NCI-H2196 (cell line): ENCODE measurements at regions not wholly inside any gene's neighbourhood (a gene's known extent, or its start where the extent isn't known, plus 50 kb on each side); places are given as distances from the start of the nearest gene placed in this dataset.
A peak's percentile ranks its signal among the peaks of the same experiment; 100 is the strongest.
"Not testable (repeated sequence)": the region's sequence is repeated elsewhere in the genome, so short reads cannot be mapped to it uniquely, and the experiment has no call there.

Source experiments
- DNase-seq: peaks from one replicate; lab custom pipeline; 2025; ENCODE audit not compliant: unreplicated experiment; lab: John Stamatoyannopoulos, UW

DNA sequence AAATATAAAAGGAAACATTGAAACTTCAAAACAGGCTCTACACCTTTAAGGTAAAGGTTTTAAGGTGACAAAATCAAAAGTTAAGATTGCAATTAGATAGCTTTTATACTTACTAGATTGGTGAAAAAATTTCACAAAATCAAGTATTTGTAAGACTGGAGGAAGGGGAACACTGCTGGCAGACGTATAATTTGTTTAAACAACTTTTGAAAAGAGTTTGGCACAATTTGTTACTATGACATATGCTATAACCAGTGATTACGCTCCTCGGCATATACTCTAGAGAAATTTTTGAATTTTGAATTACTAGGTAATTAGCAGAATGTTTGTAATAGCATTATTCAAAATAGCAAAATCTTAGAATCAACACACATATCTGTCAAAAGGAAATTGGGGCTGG, 425.0 kb downstream of the LRRIQ3 start:
- DNase-seq: no peak

DNA sequence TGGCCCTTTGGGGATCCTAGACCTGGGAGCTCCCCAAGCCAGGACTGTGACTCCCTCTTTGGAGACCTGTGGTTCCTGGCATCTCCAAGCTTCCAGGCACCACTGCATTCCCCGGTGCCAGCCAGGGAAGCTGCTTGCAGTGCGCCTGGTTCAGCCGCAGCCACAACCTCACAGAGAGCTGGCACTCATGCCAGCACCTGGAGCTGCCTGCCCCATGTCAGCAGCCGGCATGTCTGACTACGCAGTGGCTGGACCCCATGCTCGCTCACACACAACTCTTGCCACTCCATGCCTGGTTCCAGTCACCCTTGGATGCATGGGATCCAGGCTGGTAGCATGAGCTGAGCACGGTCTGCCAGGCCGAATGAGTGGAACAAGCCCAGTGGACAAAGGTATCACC, 426.6 kb downstream of the LRRIQ3 start:
- DNase-seq: no peak

DNA sequence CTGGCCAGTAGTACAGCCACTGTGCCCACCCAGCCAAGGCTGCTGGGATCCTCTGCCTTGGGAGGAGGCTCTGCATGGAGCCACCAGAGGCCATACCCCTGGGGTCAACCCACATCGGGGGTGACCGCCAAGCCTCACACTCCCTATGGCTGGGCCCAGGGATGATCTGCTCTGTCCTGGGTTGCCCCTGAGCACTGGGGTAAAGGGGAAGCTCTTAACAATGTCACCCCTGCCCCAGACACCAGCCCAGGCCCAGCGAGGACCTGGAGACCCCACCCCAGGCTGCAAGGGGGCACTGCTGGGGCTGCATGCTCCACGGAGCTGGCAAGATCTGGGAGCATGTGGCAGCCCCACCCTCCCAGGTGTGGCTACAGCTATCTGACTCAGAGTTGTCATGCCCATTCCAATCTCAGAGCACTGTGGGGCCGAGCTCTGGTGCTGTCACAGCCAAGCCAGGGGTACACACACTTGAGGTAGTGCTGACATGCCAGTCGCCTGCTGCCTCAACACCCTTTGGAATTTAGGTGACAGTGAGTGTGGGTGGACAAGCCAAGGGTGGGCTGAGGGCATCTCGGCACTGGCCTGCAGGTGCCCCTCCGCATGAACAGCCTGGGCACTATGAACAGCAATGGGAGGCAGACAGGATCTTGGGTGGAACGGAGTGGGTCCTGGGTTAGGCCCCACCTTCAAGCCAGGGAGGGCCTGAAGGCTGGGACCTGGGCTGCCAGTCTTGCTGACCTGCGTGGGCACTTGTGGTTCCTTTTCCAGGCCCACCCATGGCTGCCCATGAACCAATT, 427.7 kb downstream of the LRRIQ3 start:
- DNase-seq: no peak

DNA sequence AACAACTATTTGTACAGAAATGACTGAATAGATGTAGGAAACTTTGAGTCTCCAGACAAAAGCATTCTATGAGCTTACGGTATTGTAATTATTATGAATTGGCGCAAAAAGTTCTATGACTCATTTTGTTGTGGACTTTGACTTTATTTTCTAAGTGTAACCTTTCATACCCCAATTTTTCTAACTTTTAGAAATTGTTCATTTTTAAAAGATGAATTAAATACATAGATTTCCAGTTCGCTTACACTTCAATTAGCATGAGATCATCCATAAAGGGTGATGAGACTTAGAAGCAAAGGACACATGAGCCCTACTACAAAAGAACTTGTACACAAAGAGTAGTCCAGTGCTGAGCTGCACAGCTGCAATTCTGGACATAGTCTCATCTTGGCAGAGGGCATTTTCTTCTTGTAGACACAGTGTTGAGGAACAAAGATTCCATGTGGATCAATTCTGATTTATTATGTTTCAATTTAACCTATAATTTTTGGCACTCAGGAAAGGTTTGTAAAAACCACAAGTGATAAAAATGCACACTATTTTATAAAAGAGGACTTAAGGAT, 431.1 kb downstream of the LRRIQ3 start:
- no peak for DNase-seq

DNA sequence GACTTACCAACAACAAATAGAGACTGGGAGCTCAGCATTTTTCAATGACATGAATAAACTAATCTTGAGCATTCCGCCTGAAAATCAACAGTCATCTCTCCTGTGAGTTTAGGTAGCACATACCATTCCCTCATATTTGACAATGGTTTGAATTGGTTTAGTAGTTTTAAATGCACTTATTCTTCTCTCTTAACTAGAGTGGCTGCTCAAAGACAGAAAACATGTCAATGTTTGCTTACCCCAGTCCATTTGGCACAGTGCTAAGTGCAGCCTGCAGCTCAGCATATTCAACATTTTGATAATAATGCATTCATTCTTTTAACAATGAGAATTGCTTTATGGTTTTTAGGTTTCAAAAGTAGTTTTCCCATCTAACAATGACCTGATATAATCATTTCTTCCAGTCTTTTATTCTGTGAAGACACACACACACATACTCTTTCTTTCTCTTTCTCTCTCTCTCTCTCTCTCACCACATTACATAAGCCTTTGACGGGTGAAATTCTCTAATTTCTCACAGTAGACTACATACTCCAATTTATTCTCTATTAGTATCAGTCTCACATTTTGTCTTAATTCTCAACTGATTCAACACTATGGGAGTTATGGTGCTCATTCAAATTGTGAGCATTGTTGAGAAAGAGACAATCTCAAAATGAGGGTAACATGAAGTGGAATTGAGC, 432.3 kb downstream of the LRRIQ3 start:
- DNase-seq: no peak

DNA sequence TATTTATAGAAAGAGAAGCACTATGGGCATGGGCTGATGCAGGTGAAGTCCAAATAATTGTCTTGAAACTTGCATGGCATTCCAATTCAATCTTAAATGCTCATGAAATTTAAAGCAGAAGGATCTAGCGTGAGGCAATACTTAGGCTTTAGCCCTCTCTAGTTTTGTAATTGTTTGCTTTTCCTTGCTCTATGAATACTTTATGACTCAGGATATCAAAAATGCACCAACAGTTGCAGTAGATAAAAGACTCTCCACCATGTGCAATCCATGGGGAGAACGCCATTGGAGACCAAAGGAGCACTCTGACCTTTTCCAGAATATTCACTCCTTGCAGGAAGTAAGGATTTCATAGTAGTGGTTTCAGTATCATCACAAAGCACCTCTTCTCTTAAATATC, 436.4 kb downstream of the LRRIQ3 start:
- no peak for DNase-seq

DNA sequence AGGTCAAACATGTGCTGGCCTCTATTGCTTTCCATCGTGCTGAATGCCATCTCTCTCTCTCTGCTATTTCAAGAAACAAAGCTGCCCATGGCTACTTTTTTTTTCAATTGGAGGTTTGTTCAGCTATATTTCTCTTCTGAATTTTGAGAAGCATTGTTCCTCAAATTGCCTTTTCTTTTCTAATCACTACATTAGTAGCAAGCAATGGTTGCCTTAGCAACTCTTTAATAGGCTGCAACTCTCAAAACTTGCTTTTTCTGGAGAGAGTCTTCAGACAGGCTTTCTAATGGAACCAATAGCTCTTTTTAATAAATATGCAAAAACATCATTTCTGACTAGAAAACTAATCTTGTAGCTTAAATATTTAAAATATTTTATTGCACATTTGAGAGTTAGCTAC, 439.0 kb downstream of the LRRIQ3 start:
- DNase-seq: no peak

DNA sequence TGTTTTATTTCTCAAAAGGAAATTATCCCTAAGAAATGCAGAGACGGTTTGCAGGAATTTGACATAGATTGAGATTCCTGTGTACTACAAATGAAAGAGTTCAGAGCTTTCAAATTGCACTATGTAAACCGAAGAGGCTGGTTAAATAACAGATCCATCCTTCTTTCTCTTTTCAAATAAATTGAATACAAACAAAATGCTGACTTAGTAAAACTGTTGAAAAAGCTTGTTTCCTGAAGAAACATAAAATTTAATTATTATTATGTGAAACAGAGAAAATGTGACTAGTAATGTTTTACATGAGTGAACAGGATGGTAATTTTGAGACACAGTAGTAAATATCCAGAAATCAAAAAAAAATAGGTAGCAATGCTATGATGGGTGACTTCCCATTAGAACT, 441.2 kb downstream of the LRRIQ3 start:
- no peak for DNase-seq

DNA sequence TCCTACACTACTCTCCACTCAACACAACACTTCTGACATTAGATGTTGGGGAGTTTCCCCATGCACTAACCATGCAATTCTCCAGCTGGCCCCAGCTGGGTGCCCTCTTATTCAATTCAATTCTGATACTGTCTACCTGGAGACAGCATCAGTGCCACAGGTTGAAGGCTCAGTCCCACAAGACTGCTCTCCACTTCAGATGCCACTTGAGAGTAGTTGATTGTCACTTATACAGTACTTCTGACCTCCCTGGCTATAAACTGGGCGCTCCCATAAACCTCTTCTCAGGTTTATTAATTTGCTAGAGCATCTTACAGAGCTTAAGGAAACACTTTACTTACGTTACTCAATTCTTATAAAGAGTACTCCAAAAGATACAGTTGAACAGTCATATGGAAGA, 442.3 kb downstream of the LRRIQ3 start:
- DNase-seq: no peak

DNA sequence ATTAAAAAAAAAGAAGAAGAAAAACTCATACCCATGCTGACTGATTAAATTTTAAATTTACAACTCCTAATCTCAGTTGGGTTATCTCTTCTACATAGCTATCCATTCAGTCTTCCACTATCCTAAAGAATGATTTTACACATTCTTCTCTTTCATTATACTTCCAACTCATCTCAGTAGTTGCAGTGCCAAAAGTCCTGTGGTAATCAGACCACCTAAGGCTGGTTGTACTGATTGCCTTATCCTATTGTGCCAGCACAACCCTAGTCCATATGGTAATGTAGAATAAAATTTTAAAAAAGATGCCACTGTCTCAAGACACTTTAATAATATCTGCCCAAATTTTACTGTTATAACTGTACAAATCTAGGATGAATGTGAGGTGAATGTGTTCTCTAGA, 448.0 kb downstream of the LRRIQ3 start:
- DNase-seq: no peak

DNA sequence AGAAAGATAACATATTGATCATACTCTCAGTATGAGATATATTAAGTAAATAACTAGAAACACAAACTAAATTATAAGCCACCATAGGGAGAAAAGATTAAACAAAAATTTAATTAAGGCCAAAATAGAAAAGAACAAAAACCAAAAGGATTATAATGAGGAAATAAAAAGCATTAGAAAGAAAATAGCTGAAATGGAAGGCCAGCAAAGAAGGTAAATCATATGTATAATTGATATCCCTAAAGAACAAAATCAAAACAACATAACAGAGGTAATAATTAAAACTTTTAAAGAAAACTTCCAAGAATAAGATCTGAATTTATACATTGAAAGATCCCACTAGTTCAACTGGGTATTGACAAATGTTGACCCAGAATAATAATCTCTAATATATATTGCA, 453.0 kb downstream of the LRRIQ3 start:
- no peak for DNase-seq

DNA sequence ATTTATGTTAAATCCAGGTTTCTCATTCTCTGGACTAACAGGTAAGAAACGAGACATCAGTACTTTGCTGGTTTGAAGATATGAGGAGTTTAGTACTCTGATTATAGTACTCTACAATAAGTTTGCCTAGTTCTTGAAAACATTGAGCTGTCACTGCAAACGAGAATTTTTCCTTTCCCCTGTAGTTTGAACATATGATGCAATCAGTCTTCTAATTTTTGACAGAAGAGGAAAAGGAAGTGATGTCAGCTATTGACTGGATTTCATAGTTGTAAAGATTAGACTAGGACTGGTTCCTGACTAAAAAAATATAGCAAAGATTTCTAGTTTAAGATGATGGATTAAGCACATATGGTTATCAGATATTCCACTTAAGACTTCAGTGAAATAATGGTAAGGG, 461.9 kb downstream of the LRRIQ3 start:
- DNase-seq: no peak

DNA sequence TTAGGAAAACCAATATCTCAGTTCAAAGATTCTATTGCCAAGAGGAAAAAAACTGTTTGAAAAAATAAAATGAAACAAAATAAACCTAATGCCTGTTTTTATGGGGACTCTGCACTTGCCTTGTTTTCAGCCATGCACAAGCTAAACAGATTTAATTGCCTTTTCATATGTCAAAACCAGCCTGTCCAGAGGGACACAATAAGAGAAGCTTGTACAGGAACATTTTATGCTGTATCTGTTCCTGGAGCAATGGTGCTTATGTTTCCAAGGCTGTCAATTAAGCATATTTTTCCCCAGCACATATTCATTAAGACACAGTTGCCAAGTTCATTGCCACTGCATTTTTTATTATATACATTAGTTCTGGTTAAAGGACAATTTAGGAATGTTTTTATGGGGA, 470.9 kb downstream of the LRRIQ3 start:
- no peak for DNase-seq

DNA sequence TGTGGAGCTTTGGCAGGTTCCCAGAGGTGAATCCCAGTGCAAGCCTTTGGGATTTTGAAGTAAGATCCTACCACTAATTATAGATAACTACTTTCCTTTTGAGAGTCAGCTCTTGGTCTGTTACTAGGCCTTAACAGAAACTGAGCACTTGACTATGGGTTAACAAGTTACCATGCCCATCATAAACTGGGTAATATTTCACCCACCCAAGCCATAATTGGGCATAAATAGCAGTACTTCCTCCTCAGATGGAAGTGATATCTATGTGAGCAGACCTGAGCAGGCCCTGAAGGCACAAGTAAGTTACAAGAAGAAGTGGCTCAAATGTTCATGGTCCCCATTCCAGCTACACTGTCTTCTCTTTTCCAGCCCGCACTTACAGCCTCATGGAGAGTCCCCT, 475.9 kb downstream of the LRRIQ3 start:
- no peak for DNase-seq

DNA sequence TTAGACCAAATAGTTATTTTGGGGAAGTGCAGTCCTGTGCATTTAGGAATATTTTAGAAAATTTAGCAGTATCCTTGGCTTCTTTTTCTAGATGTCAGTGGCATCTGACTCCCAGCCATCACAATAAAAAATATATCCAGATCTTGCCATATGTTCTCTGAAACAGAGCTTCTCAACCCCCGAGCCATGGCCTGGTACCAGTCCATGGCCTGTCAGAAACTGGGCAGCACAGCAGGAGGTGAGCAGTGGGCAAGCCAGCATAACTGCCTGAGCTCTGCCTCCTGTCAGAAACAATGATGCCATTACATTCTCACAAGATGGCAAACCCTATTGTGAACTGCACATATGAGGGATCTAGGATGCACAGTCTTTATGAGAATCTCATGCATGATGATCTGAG, 480.0 kb downstream of the LRRIQ3 start:
- DNase-seq: no peak

DNA sequence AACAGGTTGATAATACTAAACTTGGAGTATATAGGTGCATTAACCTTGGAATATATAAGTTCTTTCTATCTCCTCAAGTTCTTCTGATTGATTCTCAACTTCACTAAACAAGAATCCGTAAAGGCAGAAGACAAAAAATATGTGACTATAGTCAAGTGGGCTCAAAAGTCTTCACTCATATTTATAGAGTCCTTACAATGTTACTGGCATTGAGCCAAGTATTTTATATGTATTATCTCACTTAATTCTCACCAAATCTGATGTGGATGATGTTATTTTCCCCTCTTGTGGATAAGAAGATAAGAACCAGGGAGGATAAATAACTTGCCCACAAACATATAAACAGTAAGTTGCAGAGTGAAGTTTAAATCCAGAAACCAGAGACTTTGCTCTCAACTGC, 486.9 kb downstream of the LRRIQ3 start:
- DNase-seq: no peak

DNA sequence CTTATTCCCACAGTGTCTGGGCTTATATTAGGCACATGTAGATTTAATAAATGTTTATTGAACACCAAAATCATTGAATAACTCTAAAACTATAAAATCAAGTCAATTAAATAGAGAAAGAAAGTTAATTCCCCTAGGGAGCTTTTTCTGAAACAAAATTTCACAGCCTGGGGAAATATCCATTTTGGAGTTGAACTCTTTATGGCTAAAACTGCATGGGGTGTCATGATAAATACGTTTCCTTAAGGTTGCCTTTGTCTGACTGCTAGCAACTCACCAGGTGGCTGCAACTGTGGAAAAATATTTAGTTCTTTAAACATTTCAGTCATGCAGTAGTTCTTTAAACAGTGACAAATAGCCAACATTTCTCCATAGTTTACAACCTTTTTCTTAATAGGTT, 496.1 kb downstream of the LRRIQ3 start:
- DNase-seq: no peak

DNA sequence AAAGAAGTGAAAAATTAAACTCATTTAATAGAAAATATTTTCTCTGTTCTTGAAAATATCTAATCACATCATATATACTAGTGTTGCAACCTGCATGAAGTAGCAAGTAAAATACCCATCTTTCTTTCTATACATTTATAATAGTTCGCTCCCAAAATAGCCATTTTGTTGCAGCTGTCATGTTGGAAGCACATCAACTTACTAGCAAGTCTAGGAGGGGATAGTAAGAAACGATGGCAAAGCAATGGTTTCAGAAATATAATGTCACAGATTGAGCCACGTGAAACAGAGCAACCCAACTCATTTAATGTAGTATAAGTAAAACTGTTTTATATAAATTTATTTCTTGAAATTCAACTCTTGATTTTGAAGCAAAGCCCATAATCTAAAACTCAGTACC, 521.8 kb downstream of the LRRIQ3 start:
- no peak for DNase-seq

DNA sequence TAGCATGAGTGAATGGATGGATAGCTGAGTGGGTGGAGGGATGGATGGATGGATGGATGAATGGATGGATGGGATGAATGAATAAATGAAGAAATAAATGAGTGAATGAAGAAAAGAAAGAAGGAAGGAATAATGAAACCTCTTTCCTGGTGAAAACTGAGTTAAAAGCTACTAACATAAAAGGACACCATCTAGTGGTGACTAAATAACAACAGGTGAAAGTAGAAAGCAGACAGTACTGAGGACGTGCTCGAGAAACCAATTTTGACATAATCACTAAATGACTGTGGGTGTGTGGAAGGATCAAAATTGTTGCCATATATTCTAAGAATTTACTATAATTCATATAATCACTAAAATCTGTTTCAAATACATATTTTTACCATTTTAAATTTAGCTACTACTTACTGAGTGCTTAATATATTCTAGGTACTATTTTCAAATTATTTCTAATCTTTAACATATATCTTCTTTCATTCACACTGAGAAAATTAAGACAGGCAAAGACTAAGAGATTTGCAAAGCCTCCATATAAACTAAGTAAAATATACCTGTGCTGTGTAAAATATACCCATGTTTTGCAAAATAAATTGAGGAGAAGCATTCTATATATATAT, 522.9 kb downstream of the LRRIQ3 start:
- peak; percentile 3 for DNase-seq

DNA sequence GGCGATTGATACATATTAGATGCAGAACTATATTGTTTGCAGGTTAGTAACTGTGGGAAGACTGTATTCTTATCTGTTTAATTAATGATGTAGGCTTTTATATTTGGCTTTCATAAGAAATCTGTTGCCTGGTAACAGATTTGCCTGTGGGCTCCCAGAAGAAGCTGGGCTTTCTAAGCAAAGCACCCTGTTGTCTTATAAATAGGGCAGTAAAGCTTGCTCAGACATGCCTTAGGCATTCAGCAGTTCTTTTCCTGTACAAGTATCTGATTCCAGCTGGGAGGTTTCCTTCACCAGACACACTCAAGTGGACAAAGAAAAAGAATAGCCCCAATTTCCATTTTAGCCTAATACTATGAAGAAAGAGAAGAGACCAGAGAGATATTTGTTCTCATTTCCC, 524.0 kb downstream of the LRRIQ3 start:
- no peak for DNase-seq

DNA sequence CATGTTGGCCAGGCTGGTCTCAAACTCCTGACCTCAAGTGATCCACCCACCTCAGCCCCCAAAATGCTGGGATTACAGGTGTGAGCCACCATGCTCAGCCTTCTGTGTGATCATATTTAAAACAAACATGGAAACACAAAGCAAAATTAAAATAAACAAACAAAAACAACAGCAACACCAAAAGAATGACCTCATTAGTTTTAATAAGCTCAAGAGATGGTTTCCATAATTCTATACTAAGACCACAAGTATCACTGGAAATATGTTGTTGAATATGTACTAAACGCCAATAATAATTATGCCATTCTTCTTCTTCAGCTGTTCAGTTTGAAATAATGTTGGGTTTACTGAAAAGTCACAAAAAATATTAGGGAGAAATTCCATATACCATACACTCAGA, 526.4 kb downstream of the LRRIQ3 start:
- no peak for DNase-seq

DNA sequence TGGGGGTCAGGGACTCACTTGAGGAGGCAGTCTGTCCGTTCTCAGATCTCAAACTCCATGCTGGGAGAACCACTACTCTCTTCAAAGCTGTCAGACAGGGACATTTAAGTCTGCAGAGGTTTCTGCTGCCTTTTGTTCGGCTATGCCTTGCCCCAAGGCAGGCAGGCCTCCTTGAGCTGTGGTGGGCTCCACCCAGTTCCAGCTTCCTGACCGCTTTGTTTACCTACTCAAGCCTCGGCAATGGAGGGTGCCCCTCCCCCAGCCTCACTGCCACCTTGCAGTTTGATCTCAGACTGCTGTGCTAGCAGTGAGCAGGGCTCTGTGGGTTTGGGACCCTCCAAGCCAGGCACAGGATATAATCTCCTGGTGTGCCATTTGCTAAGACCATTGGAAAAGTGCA, 530.0 kb downstream of the LRRIQ3 start:
- DNase-seq: not testable (repeated sequence)
